ENCODE measurements at regions not wholly inside any gene's neighbourhood (a gene's known extent, or its start where the extent isn't known, plus 50 kb on each side); places are given as distances from the start of the nearest gene placed in this dataset.

DNA sequence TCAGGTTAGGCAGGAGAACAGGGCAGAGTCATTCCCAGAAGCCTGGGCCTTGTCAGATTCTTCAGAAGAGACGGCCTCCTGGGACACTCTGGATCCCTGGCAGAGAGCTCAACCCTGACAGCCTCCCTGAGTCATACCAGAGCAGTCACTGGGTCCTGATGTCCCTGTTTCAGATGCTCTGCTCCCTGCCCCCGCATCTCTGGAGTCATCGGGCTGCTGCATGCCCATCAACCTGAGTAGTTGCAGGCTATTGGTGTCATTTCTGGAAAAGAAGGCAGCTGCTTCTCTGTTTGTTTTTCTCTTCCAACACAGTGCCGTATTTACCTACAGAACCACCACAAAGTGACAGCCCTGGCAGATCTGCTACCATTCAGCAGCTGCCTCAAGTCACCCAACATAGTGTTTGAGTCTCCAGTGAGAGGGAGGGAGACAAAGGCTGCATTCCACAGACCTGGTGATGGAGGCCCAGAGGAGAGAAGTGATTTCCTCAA lies 145.1 kb downstream of the B3GNT2 start:
- TF ChIP-seq, protein P1, sequence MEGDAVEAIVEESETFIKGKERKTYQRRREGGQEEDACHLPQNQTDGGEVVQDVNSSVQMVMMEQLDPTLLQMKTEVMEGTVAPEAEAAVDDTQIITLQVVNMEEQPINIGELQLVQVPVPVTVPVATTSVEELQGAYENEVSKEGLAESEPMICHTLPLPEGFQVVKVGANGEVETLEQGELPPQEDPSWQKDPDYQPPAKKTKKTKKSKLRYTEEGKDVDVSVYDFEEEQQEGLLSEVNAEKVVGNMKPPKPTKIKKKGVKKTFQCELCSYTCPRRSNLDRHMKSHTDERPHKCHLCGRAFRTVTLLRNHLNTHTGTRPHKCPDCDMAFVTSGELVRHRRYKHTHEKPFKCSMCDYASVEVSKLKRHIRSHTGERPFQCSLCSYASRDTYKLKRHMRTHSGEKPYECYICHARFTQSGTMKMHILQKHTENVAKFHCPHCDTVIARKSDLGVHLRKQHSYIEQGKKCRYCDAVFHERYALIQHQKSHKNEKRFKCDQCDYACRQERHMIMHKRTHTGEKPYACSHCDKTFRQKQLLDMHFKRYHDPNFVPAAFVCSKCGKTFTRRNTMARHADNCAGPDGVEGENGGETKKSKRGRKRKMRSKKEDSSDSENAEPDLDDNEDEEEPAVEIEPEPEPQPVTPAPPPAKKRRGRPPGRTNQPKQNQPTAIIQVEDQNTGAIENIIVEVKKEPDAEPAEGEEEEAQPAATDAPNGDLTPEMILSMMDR (IDR thresholded peaks at IDR 0.05): no peak
- TF ChIP-seq EP300 (IDR thresholded peaks at IDR 0.05) (no peak), POLR2AphosphoS5 (IDR thresholded peaks at IDR 0.05) (peak in 1 of 3 donors; percentile 78), POLR2A (IDR thresholded peaks at IDR 0.05) (no peak)

All from stomach (tissue), 4 donors.